ENCODE measurements at regions not wholly inside any gene's neighbourhood (a gene's known extent, or its start where the extent isn't known, plus 50 kb on each side); places are given as distances from the start of the nearest gene placed in this dataset.
"Not testable (repeated sequence)": the region's sequence is repeated elsewhere in the genome, so short reads cannot be mapped to it uniquely, and the experiment has no call there.

DNA sequence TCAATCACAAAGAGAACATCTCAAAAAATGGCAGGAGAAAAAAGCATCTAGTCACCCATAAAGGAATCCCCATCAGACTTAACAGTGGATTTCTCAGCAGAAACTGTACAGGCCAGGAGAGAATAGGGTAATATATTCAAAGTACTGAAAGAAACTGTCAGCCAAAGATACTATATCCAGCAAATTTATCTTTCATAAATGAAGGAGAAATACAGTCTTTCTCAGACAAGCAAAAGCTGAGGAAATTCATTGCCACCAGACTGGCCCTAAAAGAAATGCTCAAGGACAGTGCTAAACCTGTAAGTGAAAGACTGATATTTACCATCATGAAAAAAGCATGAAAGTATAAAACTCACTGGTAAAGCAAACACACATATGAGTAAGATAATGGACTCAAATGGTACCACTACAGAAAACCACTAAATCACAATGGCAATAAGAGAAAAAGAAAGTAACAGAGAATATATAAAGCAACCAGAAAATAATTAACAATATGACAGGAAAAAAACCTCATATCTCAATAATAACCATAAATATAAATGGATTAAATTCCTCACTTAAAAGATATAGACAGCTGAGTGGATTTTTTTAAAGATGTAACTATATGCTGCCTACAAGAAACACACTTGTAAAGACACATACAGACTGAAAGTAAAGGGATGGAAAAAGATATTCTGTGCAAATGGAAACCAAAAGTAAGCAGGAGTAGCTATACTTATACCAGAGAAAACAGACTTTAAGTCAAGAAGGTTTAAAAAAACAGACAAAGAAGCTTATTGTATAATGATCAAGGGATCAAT lies 83.4 kb upstream of the STK39 start:
- Histone ChIP-seq H3K4me3 (ENCODE audit: low read length) (no peak overlapping the region), H3K9ac (ENCODE audit: low read length) (no peak overlapping the region), H3F3A (ENCODE audit: insufficient read depth, low read length) (no peaks in the 10 kb centered on the region), H3K27me3 (replicated peaks; ENCODE audit: insufficient read depth, low read length) (no peaks in the 10 kb centered on the region), H2AFZ (ENCODE audit: low read length) (no peak overlapping the region), H3K4me2 (ENCODE audit: low read depth, low read length) (no peak overlapping the region), H3K4me1 (ENCODE audit: low read length) (peaks cover 2% of the 10 kb centered on the region; the same call in 1 of the 2 replicates), H3K9me3 (replicated peaks; ENCODE audit: insufficient read depth, low read length) (no peaks in the 10 kb centered on the region), H4K20me1 (ENCODE audit: insufficient read depth, low read length) (no peaks in the 10 kb centered on the region), H3K36me3 (replicated peaks; ENCODE audit: insufficient read depth, low read length) (no peaks in the 10 kb centered on the region), H3K79me2 (ENCODE audit: low read length) (no peaks in the 10 kb centered on the region), H3K27ac (ENCODE audit: low read length) (no peak overlapping the region), H3K9me2 (replicated peaks; ENCODE audit: insufficient read depth, low read length) (no peaks in the 10 kb centered on the region)
- TF ChIP-seq, protein P1, sequence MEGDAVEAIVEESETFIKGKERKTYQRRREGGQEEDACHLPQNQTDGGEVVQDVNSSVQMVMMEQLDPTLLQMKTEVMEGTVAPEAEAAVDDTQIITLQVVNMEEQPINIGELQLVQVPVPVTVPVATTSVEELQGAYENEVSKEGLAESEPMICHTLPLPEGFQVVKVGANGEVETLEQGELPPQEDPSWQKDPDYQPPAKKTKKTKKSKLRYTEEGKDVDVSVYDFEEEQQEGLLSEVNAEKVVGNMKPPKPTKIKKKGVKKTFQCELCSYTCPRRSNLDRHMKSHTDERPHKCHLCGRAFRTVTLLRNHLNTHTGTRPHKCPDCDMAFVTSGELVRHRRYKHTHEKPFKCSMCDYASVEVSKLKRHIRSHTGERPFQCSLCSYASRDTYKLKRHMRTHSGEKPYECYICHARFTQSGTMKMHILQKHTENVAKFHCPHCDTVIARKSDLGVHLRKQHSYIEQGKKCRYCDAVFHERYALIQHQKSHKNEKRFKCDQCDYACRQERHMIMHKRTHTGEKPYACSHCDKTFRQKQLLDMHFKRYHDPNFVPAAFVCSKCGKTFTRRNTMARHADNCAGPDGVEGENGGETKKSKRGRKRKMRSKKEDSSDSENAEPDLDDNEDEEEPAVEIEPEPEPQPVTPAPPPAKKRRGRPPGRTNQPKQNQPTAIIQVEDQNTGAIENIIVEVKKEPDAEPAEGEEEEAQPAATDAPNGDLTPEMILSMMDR (IDR thresholded peaks at IDR 0.05; ENCODE audit: low read length) = no peak
- no peak for TF ChIP-seq EZH2 (optimal IDR thresholded peaks at IDR 0.05; ENCODE audit: low read depth, low read length)
- no peak for TF ChIP-seq EZH2phosphoT487 (IDR thresholded peaks at IDR 0.05; ENCODE audit: low read length)
- peak; percentile 35 for DNase-seq

DNA sequence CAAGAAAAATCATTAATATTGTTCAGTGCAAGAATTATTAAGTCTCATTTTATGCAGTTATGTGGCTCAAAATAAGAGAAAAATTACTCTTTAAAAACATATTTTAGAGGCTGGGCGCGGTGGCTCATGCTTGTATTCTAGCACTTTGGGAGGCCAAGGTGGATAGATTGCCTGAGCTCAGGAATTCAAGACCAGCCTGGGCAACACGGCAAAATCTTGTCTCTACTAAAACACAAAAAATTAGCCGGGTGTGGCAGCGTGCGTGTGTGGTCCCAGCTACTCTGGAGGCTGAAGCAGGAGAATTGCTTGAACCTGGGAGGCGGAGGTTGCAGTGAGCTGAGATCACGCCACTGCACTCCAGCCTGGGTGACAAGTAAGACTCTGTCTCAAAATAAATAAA lies 87.9 kb upstream of the STK39 start:
- H3K4me2 ChIP-seq (ENCODE audit: low read depth, low read length) = not testable (repeated sequence)

DNA sequence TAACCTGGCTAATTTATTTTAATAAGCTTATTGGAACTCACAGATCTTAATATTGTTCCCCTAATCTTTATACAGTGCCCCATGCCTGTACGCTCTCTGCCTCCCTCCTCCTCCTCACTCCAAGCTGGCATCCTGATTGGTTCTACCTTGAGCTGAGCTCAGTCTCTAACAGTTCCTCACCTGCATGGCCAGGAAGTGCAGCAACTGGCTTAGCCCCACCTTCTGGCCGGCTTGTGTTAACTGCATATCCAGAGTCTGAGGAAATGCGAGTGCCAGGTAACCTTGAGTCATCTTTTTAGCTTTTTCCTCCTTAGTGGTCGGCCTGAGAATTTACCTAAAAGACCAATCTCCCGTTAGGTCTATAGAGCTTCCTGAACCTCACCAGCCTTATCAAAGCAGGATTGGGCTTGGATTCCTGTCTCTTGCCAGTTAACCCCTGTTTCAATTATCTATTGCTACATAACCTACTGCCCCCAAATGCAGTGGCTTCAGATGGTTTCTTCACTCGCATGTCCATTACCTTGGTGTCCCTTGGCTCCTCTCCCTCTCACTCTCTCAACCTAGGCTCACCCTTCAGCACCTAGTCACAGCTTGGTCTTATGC lies 89.5 kb upstream of the STK39 start:
- no peaks in the 10 kb centered on the region for H3F3A ChIP-seq (ENCODE audit: insufficient read depth, low read length)
- H3K27ac ChIP-seq (ENCODE audit: low read length) = no peak overlapping the region
- TF ChIP-seq EZH2 (optimal IDR thresholded peaks at IDR 0.05; ENCODE audit: low read depth, low read length) = no peak
- TF ChIP-seq, protein P1 (IDR thresholded peaks at IDR 0.05; ENCODE audit: low read length) = peak; percentile 71
- TF ChIP-seq EZH2phosphoT487 (IDR thresholded peaks at IDR 0.05; ENCODE audit: low read length) = no peak
- H3K4me2 ChIP-seq (ENCODE audit: low read depth, low read length) = 0 out of 2 replicates have a peak overlapping the region, but pooled peaks have one; percentile 6
- no peaks in the 10 kb centered on the region for H3K9me3 ChIP-seq (replicated peaks; ENCODE audit: insufficient read depth, low read length)
- DNase-seq = peak; percentile 75
- no peak overlapping the region for H3K4me3 ChIP-seq (ENCODE audit: low read length)
- H3K4me1 ChIP-seq (ENCODE audit: low read length) = no peaks in the 10 kb centered on the region
- H3K79me2 ChIP-seq (ENCODE audit: low read length) = no peaks in the 10 kb centered on the region
- H3K36me3 ChIP-seq (replicated peaks; ENCODE audit: insufficient read depth, low read length) = no peaks in the 10 kb centered on the region
- no peak overlapping the region for H3K9ac ChIP-seq (ENCODE audit: low read length)
- H4K20me1 ChIP-seq (ENCODE audit: insufficient read depth, low read length) = no peaks in the 10 kb centered on the region
- 0 out of 2 replicates have a peak overlapping the region, but pooled peaks have one; percentile 5 for H2AFZ ChIP-seq (ENCODE audit: low read length)
- no peaks in the 10 kb centered on the region for H3K9me2 ChIP-seq (replicated peaks; ENCODE audit: insufficient read depth, low read length)
- H3K27me3 ChIP-seq (replicated peaks; ENCODE audit: insufficient read depth, low read length) = no peaks in the 10 kb centered on the region

More for the DNA sequence above, 87.9 kb upstream of the STK39 start:
- H3K9me3 ChIP-seq (replicated peaks; ENCODE audit: insufficient read depth, low read length); DNase-seq; H3K27ac ChIP-seq (ENCODE audit: low read length); H3K9me2 ChIP-seq (replicated peaks; ENCODE audit: insufficient read depth, low read length); H2AFZ ChIP-seq (ENCODE audit: low read length); H3K27me3 ChIP-seq (replicated peaks; ENCODE audit: insufficient read depth, low read length); H3K36me3 ChIP-seq (replicated peaks; ENCODE audit: insufficient read depth, low read length); H3K4me3 ChIP-seq (ENCODE audit: low read length); H3K4me1 ChIP-seq (ENCODE audit: low read length); H3F3A ChIP-seq (ENCODE audit: insufficient read depth, low read length); H4K20me1 ChIP-seq (ENCODE audit: insufficient read depth, low read length); H3K79me2 ChIP-seq (ENCODE audit: low read length); H3K9ac ChIP-seq (ENCODE audit: low read length): not testable (repeated sequence)

DNA sequence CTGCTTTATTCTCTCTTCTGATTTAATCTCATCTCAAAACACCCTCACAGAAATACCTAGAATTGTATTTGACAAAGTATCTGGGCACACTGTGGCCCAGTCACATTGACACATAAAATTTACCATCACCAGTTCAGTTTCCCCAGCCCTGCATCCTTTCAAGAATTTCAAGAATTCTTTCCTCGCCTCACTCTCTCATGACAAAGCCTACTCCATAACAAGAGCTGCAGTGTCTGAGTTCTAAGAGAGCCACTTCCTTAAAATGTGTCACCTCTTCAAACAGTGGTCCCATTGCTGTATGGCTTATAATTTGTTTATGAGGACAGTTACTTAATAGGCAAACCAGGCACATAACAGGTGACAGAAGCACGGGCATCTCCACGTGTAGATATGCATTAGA lies 90.9 kb upstream of the STK39 start:
- H3K9ac ChIP-seq (ENCODE audit: low read length) = no peak overlapping the region
- H3K9me3 ChIP-seq (replicated peaks; ENCODE audit: insufficient read depth, low read length) = no peaks in the 10 kb centered on the region
- no peak overlapping the region for H3K4me3 ChIP-seq (ENCODE audit: low read length)
- H3K27ac ChIP-seq (ENCODE audit: low read length) = no peak overlapping the region
- TF ChIP-seq, protein P1 (IDR thresholded peaks at IDR 0.05; ENCODE audit: low read length) = no peak
- TF ChIP-seq EZH2 (optimal IDR thresholded peaks at IDR 0.05; ENCODE audit: low read depth, low read length) (no peak), EZH2phosphoT487 (IDR thresholded peaks at IDR 0.05; ENCODE audit: low read length) (no peak)
- no peaks in the 10 kb centered on the region for H3K79me2 ChIP-seq (ENCODE audit: low read length)
- H3F3A ChIP-seq (ENCODE audit: insufficient read depth, low read length) = no peaks in the 10 kb centered on the region
- no peaks in the 10 kb centered on the region for H3K36me3 ChIP-seq (replicated peaks; ENCODE audit: insufficient read depth, low read length)
- no peaks in the 10 kb centered on the region for H3K9me2 ChIP-seq (replicated peaks; ENCODE audit: insufficient read depth, low read length)
- DNase-seq = no peak
- H2AFZ ChIP-seq (ENCODE audit: low read length) = no peak overlapping the region
- no peaks in the 10 kb centered on the region for H4K20me1 ChIP-seq (ENCODE audit: insufficient read depth, low read length)
- H3K27me3 ChIP-seq (replicated peaks; ENCODE audit: insufficient read depth, low read length) = no peaks in the 10 kb centered on the region
- H3K4me1 ChIP-seq (ENCODE audit: low read length) = no peaks in the 10 kb centered on the region
- H3K4me2 ChIP-seq (ENCODE audit: low read depth, low read length) = no peak overlapping the region
